Stimulated activated effector memory CD8-positive, alpha-beta T cell treated with anti-CD3 and anti-CD28 coated beads, Interleukin-12 subunit alpha, Interleukin-12 subunit beta, amount 100 ng/mL, for 72 hours (primary cell): ENCODE measurements at regions not wholly inside any gene's neighbourhood (a gene's known extent, or its start where the extent isn't known, plus 50 kb on each side); places are given as distances from the start of the nearest gene placed in this dataset.

Source experiments
- ATAC-seq: fragments of 150-1000 bp; cut with Tn5 transposase; 2 replicates; pipeline ENCODE4 v1.10.0; 2021
- DNase-seq, 2 donors: peaks; one replicate each; pipeline ENCODE4 v3.0.0; 2021 to 2022; ENCODE audit warnings: low spot score in 2 of 2
- H3K27ac Mint-ChIP-seq: one replicate; pipeline ENCODE4 v1.8.0; 2022; ENCODE audit warnings: mild to moderate bottlenecking, mixed read lengths
- H3K36me3 Mint-ChIP-seq: one replicate; pipeline ENCODE4 v1.8.0; 2022; ENCODE audit warnings: mild to moderate bottlenecking, mixed read lengths
- H3K4me1 Mint-ChIP-seq: one replicate; pipeline ENCODE4 v1.8.0; 2022; ENCODE audit warnings: mixed read lengths
- H3K4me3 Mint-ChIP-seq: one replicate; pipeline ENCODE4 v1.8.0; 2022; ENCODE audit warnings: mild to moderate bottlenecking, mixed read lengths
- H3K9me3 Mint-ChIP-seq: one replicate; pipeline ENCODE4 v1.8.0; 2022; ENCODE audit warnings: mixed read lengths

DNA sequence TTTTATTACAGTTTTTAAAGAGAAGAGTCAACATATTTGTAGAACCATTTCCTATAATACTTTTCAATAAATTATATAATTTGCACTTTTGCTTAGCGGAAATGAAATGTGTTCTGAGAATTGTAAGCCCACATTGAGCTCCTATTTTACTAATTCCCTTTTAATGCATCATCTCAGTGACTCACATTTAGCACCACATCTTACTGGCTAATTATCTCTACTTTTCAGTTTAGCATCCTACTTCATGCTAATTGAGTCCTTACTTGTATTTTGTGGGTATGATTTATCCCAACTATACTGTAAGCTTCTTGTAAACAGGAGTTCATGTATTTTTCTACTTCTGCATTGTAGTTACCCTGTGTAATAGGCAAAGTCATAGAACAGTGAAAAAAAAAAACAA lies 67.5 kb downstream of the TMX1 start:
- DNase-seq (no peak), ATAC-seq (no peak)
- no peak overlapping the region for H3K4me3 Mint-ChIP-seq
- H3K9me3 Mint-ChIP-seq: no peaks in the 10 kb centered on the region
- H3K36me3 Mint-ChIP-seq: no peaks in the 10 kb centered on the region
- H3K4me1 Mint-ChIP-seq: no peaks in the 10 kb centered on the region
- no peak overlapping the region for H3K27ac Mint-ChIP-seq

DNA sequence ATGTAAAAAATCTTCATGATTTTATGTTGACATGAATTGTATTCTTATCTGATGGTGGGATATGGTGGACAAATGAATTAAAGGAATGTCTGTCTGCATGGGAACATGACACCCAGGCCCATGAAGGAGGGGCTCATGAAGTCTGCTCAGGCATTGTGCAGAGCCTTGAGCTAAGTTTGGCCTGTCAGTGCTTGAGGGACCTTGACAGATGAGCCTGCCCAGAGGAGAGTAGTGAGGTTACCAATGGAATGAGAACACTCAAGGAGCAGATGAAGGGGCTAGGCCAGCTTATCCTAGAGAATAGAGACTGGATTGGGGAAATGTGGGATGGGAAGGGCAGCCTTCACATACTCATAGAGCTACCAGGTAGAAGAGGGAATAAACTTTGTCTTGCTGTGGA lies 68.8 kb downstream of the TMX1 start:
- no peak overlapping the region for H3K4me3 Mint-ChIP-seq
- H3K4me1 Mint-ChIP-seq: no peaks in the 10 kb centered on the region
- H3K27ac Mint-ChIP-seq: no peak overlapping the region
- no peaks in the 10 kb centered on the region for H3K9me3 Mint-ChIP-seq
- DNase-seq: peak in 1 of 2 donors; percentile 33
- no peak for ATAC-seq
- H3K36me3 Mint-ChIP-seq: no peaks in the 10 kb centered on the region

DNA sequence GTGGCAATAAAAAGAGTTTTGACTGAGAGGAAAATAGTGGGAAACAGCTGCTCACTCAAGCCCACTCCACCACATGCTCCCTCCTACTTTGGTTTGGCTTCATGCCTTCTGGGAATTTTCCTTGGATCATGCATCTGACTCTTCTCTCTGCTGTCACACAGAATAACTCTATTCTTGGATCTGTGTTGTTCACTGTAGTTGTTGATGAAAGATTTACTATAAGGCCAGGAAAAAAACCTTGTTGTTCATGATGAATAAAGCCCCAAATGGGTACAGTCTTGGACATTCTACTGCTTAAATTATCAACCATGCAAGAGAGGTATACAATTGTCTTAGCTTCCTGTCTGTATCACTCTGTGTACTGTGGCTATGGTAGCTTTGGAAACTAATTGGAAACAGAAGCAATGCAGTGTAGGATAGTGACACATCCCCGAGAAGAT lies 70.5 kb downstream of the TMX1 start:
- Mint-ChIP-seq H3K9me3 (no peaks in the 10 kb centered on the region), H3K4me3 (no peak overlapping the region), H3K36me3 (no peaks in the 10 kb centered on the region), H3K4me1 (no peaks in the 10 kb centered on the region), H3K27ac (no peak overlapping the region)
- DNase-seq (no peak), ATAC-seq (no peak)

GRCh38 chr14:51314321-51315015 lies 74.4 kb downstream of the TMX1 start:
- Mint-ChIP-seq H3K4me3 (no peak overlapping the region), H3K4me1 (no peaks in the 10 kb centered on the region), H3K9me3 (no peaks in the 10 kb centered on the region), H3K27ac (no peak overlapping the region), H3K36me3 (no peaks in the 10 kb centered on the region)
- ATAC-seq: no peak
- DNase-seq: no peak

GRCh38 chr14:51317373-51317772 lies 77.3 kb downstream of the TMX1 start:
- Mint-ChIP-seq H3K27ac (no peak overlapping the region), H3K4me3 (no peak overlapping the region), H3K36me3 (no peaks in the 10 kb centered on the region), H3K4me1 (no peaks in the 10 kb centered on the region), H3K9me3 (no peaks in the 10 kb centered on the region)
- DNase-seq (no peak), ATAC-seq (no peak)

- ATAC-seq (no peak), DNase-seq (no peak)
- H3K4me1 Mint-ChIP-seq: no peaks in the 10 kb centered on the region
- no peak overlapping the region for H3K4me3 Mint-ChIP-seq
- H3K9me3 Mint-ChIP-seq: no peaks in the 10 kb centered on the region
- no peak overlapping the region for H3K27ac Mint-ChIP-seq
- no peaks in the 10 kb centered on the region for H3K36me3 Mint-ChIP-seq
These were observed 79.0 kb downstream of the TMX1 start for GRCh38 chr14:51318813-51319597.

- no peaks in the 10 kb centered on the region for H3K4me1 Mint-ChIP-seq
- no peaks in the 10 kb centered on the region for H3K36me3 Mint-ChIP-seq
- no peaks in the 10 kb centered on the region for H3K9me3 Mint-ChIP-seq
- H3K4me3 Mint-ChIP-seq: no peak overlapping the region
- no peak for DNase-seq
- H3K27ac Mint-ChIP-seq: no peak overlapping the region
- no peak for ATAC-seq
These were observed 81.0 kb downstream of the TMX1 start for GRCh38 chr14:51321036-51321435.

DNA sequence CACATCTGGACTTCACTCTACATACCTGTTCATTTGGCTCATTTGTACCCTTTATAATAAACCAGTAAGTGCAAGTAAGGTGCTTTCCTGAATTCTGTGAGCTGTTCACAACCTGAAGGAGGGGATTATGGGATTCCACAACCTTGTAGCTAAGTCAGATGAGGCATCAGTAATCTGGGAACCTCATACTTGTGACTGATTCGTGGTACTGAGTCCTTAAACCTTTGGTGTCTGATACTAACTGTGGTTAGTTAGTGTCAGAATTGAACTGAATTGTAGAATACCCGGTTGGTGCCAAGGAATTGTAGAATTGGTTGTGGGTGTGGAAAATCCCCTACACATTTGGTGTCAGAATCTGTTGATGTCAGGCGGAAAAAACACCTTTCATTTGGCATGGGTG lies 83.4 kb downstream of the TMX1 start:
- Mint-ChIP-seq H3K4me1 (no peaks in the 10 kb centered on the region), H3K4me3 (no peak overlapping the region), H3K27ac (no peak overlapping the region), H3K36me3 (no peaks in the 10 kb centered on the region), H3K9me3 (no peaks in the 10 kb centered on the region)
- DNase-seq (no peak), ATAC-seq (peak; percentile 48)

GRCh38 chr14:51327376-51327775 lies 87.3 kb downstream of the TMX1 start:
- Mint-ChIP-seq H3K27ac (no peak overlapping the region), H3K4me1 (peaks cover 6% of the 10 kb centered on the region), H3K9me3 (no peaks in the 10 kb centered on the region), H3K36me3 (no peaks in the 10 kb centered on the region), H3K4me3 (no peak overlapping the region)
- ATAC-seq (no peak), DNase-seq (no peak)

DNA sequence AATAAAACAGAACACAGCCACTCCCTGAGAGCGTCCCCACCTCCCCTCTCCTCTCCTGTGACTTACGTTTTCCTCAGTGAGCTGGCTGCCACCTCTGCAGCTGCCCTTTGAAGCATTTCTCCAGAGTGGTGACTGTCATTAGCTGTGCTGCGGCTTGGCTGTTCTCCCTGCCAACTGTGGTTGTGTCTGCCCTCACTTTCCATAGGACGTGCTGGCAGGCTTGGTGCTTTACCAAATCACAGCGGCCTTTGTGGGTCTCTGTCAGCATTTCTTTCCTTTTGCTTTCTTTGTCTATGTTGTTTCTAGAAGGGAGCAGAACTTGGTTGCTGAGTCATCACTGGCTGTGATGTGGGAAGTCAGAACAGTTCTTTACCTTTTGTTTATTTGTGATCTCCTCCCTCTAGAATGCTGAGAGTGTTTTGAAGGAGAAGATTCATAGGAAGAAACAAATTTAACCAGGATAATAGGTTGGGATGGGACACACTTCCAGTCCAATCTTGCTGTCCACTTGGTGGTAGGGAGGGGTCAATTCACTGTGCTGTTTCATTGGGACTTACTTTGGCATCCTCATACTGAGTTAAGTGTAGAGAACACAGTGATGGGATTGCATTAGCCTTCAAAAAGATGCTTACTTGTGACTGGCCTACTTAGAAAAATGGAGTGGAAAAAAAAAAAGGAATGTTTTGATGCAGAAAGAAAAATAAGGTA lies 88.2 kb downstream of the TMX1 start:
- Mint-ChIP-seq H3K4me3 (no peak overlapping the region), H3K27ac (no peak overlapping the region), H3K36me3 (no peaks in the 10 kb centered on the region), H3K9me3 (no peaks in the 10 kb centered on the region), H3K4me1 (peaks cover 6% of the 10 kb centered on the region)
- DNase-seq (no peak), ATAC-seq (peak; percentile 73)

GRCh38 chr14:51328772-51329353 lies 88.8 kb downstream of the TMX1 start:
- DNase-seq (no peak), ATAC-seq (no peak)
- no peaks in the 10 kb centered on the region for H3K36me3 Mint-ChIP-seq
- H3K4me3 Mint-ChIP-seq: no peak overlapping the region
- H3K4me1 Mint-ChIP-seq: peaks cover 6% of the 10 kb centered on the region
- no peaks in the 10 kb centered on the region for H3K9me3 Mint-ChIP-seq
- no peak overlapping the region for H3K27ac Mint-ChIP-seq

DNA sequence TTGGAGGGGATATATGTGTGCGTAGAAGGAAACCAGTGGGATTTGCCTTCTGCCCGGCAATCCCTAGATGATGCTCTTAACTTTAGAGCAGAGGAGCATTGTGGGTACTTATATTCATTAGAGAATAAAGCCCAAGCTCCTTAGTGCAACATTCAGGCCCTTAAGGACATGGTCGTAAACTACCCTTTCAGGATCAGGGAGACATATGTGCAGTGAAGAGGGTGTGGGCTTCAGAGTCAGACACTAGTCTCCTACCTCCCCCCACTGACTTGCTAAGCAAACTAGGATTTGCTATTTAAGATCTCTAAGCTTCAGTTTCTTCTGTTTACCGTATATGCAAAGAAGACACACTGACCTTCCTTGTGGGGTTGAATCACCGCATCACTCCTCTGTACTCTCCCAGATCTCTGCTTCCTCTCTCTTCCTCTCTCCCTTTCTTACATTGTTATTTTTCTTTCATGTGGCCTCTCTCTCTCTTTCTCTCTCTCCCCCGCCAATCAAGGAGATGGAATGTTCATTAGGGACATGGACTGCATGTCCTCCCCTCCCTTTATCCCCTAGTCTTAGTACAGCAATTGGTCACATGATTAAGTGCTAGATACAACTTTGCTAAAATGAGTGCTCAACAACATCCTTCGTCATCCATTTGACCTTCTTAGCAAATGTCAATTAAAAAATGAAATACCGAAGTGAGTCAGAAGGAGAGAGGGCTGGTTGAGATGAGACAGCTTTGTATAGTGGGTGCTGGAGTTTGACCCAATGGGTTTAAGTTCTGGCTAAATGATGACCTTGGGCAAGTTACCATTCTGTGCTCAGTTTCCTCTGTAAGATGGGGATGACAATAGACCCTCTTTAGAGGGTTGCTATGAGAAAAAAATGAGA lies 91.7 kb downstream of the TMX1 start:
- ATAC-seq (peak; percentile 64), DNase-seq (no peak)
- no peaks in the 10 kb centered on the region for H3K36me3 Mint-ChIP-seq
- H3K4me3 Mint-ChIP-seq: no peak overlapping the region
- no peaks in the 10 kb centered on the region for H3K9me3 Mint-ChIP-seq
- H3K4me1 Mint-ChIP-seq: peaks cover 6% of the 10 kb centered on the region
- no peak overlapping the region for H3K27ac Mint-ChIP-seq

- no peaks in the 10 kb centered on the region for H3K9me3 Mint-ChIP-seq
- no peak for ATAC-seq
- no peaks in the 10 kb centered on the region for H3K36me3 Mint-ChIP-seq
- no peak for DNase-seq
- peaks cover 6% of the 10 kb centered on the region for H3K4me1 Mint-ChIP-seq
- no peak overlapping the region for H3K4me3 Mint-ChIP-seq
- H3K27ac Mint-ChIP-seq: no peak overlapping the region
These were observed 93.3 kb downstream of the TMX1 start for GRCh38 chr14:51333299-51333698.

- H3K9me3 Mint-ChIP-seq: no peaks in the 10 kb centered on the region
- peaks cover 6% of the 10 kb centered on the region for H3K4me1 Mint-ChIP-seq
- H3K27ac Mint-ChIP-seq: no peak overlapping the region
- H3K4me3 Mint-ChIP-seq: no peak overlapping the region
- DNase-seq: no peak
- H3K36me3 Mint-ChIP-seq: no peaks in the 10 kb centered on the region
- ATAC-seq: no peak
These were observed 94.0 kb downstream of the TMX1 start for GRCh38 chr14:51333901-51334521.
